ENCODE measurements at regions not wholly inside any gene's neighbourhood (a gene's known extent, or its start where the extent isn't known, plus 50 kb on each side); places are given as distances from the start of the nearest gene placed in this dataset.
"Not testable (repeated sequence)": the region's sequence is repeated elsewhere in the genome, so short reads cannot be mapped to it uniquely, and the experiment has no call there.

DNA sequence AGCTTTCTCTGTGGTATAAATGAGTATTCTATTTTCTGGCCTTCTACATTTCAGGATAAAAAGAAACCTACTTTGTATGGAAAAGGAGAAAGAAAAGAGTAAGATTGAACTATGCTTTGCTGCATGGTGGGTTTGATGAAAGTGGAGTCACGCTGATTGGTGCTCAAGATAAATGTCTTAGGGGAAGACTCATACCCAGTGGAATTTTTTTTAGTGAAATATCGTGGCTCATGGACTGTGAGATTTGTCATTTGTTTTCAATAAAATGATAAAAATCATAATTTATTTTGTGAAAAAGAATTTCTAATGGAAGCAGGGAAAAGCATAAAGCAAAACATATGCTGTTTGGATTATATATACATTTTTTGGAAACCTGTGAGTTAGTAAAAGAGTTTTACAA lies 292.5 kb downstream of the ZPLD1 start:
- no peak overlapping the region for H3K4me3 Mint-ChIP-seq

DNA sequence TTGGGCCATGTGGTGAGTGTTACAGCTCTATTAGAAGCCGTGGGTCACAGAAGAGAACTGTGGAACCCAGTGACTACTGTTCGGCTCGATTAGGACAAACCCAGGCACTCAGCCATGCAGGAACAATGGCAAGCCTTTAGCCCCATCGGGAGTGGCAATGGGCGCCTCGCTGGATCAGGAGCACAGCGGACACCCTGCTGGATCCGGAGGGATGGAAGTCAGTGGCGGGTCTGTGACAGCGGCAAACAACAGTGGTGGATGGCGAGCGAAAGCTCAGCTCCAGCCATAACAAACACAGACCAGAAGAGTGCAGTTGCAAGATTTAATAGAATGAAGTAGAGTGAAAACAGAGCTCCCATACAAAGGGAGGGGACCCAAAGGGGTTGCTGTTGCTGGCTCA lies 297.8 kb downstream of the ZPLD1 start:
- H3K27me3 Mint-ChIP-seq (ENCODE audit: low read depth); H3K9me3 ChIP-seq (ENCODE audit: control insufficient read depth, low read depth, low read length); H3K27ac Mint-ChIP-seq; H3K79me1 ChIP-seq (ENCODE audit: insufficient read depth, low read depth, low read length, poor library complexity, severe bottlenecking); H2BK5ac ChIP-seq (ENCODE audit: insufficient read length, low read length); H3K27me3 ChIP-seq (ENCODE audit: insufficient read depth, low read length); H2AK5ac ChIP-seq (ENCODE audit: insufficient read length, low read length); H2BK20ac ChIP-seq (ENCODE audit: low read depth, low read length, poor library complexity, severe bottlenecking); H3K18ac ChIP-seq (ENCODE audit: insufficient read length, low read depth, low read length); H2AFZ ChIP-seq (ENCODE audit: low read length); H3K4me2 ChIP-seq (ENCODE audit: insufficient read depth, insufficient read length, low read length); H3K23ac ChIP-seq (ENCODE audit: insufficient read length, low read depth, low read length); H3K9ac ChIP-seq (ENCODE audit: extremely low read depth, insufficient read length, low read length); H4K91ac ChIP-seq (ENCODE audit: insufficient read length, low read depth, low read length); H3K23me2 ChIP-seq (ENCODE audit: insufficient read length, low read depth, low read length, poor library complexity, severe bottlenecking); H3T11ph ChIP-seq (ENCODE audit: low read length); H3K4ac ChIP-seq (ENCODE audit: low read depth, low read length); H4K20me1 ChIP-seq (ENCODE audit: control insufficient read depth, insufficient read depth, insufficient read length); H2BK120ac ChIP-seq (ENCODE audit: low read depth, low read length, poor library complexity, severe bottlenecking); H3K14ac ChIP-seq (ENCODE audit: insufficient read depth, low read length); DNase-seq; H3K27ac ChIP-seq (ENCODE audit: insufficient read length, low read depth, low read length); H4K8ac ChIP-seq (replicated peaks; ENCODE audit: insufficient read length, low read depth, low read length); H3K4me3 Mint-ChIP-seq; H4K5ac ChIP-seq (ENCODE audit: insufficient read length, low read depth, low read length); H2BK12ac ChIP-seq (ENCODE audit: insufficient read length, low read depth, low read length); H2BK15ac ChIP-seq (ENCODE audit: low read depth, low read length); H3K9me3 Mint-ChIP-seq; H3K4me1 ChIP-seq (ENCODE audit: insufficient read depth, low read length); H3K79me2 ChIP-seq (ENCODE audit: insufficient read depth, low read length); H3K56ac ChIP-seq (ENCODE audit: insufficient read length, low read depth, low read length): not testable (repeated sequence)
- Mint-ChIP-seq H3K36me3 (ENCODE audit: insufficient read depth in 1 of 3, low read depth in 3 of 3) (peaks cover 4 to 11% (median 4%) of the 10 kb centered on the region in 3 experiments; a peak in 3 of 7 replicates), H3K4me1 (peaks cover 24 to 25% of the 10 kb centered on the region in 2 experiments)
- WGBS (ENCODE audit: extremely low coverage, insufficient read length, low lambda C conversion rate), result no CpG with 5 or more reads among the region's 12 CpGs

More for the DNA sequence above, 292.5 kb downstream of the ZPLD1 start:
- Histone ChIP-seq H2BK5ac (ENCODE audit: insufficient read length, low read length) (no peak overlapping the region), H3K18ac (ENCODE audit: insufficient read length, low read depth, low read length) (no peak overlapping the region), H3K23ac (ENCODE audit: insufficient read length, low read depth, low read length) (no peak overlapping the region), H3K9ac (ENCODE audit: extremely low read depth, insufficient read length, low read length) (no peak overlapping the region), H4K8ac (replicated peaks; ENCODE audit: insufficient read length, low read depth, low read length) (no peak overlapping the region), H3K4me1 (ENCODE audit: insufficient read depth, low read length) (no peaks in the 10 kb centered on the region), H3K4me2 (ENCODE audit: insufficient read depth, insufficient read length, low read length) (no peak overlapping the region), H2BK12ac (ENCODE audit: insufficient read length, low read depth, low read length) (no peak overlapping the region), H3T11ph (ENCODE audit: low read length) (no peak overlapping the region), H3K23me2 (ENCODE audit: insufficient read length, low read depth, low read length, poor library complexity, severe bottlenecking) (no peaks in the 10 kb centered on the region), H4K5ac (ENCODE audit: insufficient read length, low read depth, low read length) (no peak overlapping the region), H2BK120ac (ENCODE audit: low read depth, low read length, poor library complexity, severe bottlenecking) (no peak overlapping the region), H3K79me1 (ENCODE audit: insufficient read depth, low read depth, low read length, poor library complexity, severe bottlenecking) (no peaks in the 10 kb centered on the region), H3K4ac (ENCODE audit: low read depth, low read length) (no peak overlapping the region), H3K9me3 (ENCODE audit: control insufficient read depth, low read depth, low read length) (no peaks in the 10 kb centered on the region), H4K20me1 (ENCODE audit: control insufficient read depth, insufficient read depth, insufficient read length) (no peaks in the 10 kb centered on the region), H3K27ac (ENCODE audit: insufficient read length, low read depth, low read length) (no peak overlapping the region), H3K27me3 (ENCODE audit: insufficient read depth, low read length) (no peaks in the 10 kb centered on the region), H2BK15ac (ENCODE audit: low read depth, low read length) (no peak overlapping the region), H2BK20ac (ENCODE audit: low read depth, low read length, poor library complexity, severe bottlenecking) (no peak overlapping the region), H2AFZ (ENCODE audit: low read length) (no peak overlapping the region), H2AK5ac (ENCODE audit: insufficient read length, low read length) (no peak overlapping the region), H4K91ac (ENCODE audit: insufficient read length, low read depth, low read length) (no peak overlapping the region), H3K14ac (ENCODE audit: insufficient read depth, low read length) (no peak overlapping the region), H3K56ac (ENCODE audit: insufficient read length, low read depth, low read length) (no peak overlapping the region), H3K79me2 (ENCODE audit: insufficient read depth, low read length) (no peaks in the 10 kb centered on the region)
- no CpG with 5 or more reads among the region's 2 CpGs for WGBS (ENCODE audit: extremely low coverage, insufficient read length, low lambda C conversion rate)
- Mint-ChIP-seq H3K27ac (no peak overlapping the region), H3K27me3 (ENCODE audit: low read depth) (no peaks in the 10 kb centered on the region), H3K36me3 (ENCODE audit: insufficient read depth in 1 of 3, low read depth in 3 of 3) (peaks cover 0 to 6% (median under 1%) of the 10 kb centered on the region in 3 experiments; a peak in 3 of 7 replicates), H3K9me3 (no peaks in the 10 kb centered on the region; a peak in 1 of 5 replicates), H3K4me1 (no peaks in the 10 kb centered on the region)
- TF ChIP-seq, protein P1, sequence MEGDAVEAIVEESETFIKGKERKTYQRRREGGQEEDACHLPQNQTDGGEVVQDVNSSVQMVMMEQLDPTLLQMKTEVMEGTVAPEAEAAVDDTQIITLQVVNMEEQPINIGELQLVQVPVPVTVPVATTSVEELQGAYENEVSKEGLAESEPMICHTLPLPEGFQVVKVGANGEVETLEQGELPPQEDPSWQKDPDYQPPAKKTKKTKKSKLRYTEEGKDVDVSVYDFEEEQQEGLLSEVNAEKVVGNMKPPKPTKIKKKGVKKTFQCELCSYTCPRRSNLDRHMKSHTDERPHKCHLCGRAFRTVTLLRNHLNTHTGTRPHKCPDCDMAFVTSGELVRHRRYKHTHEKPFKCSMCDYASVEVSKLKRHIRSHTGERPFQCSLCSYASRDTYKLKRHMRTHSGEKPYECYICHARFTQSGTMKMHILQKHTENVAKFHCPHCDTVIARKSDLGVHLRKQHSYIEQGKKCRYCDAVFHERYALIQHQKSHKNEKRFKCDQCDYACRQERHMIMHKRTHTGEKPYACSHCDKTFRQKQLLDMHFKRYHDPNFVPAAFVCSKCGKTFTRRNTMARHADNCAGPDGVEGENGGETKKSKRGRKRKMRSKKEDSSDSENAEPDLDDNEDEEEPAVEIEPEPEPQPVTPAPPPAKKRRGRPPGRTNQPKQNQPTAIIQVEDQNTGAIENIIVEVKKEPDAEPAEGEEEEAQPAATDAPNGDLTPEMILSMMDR (conservative IDR thresholded peaks at IDR 0.05), result no peak
- DNase-seq, result no peak
